AG04449 (cell line): ENCODE measurements at regions not wholly inside any gene's neighbourhood (a gene's known extent, or its start where the extent isn't known, plus 50 kb on each side); places are given as distances from the start of the nearest gene placed in this dataset.

Experiments used
- CTCF ChIA-PET: fragments of 350-600 bp; formaldehyde crosslinking; extraction: SDS; loops from one replicate; lab custom pipeline; 2021; ENCODE audit warnings: antibody characterized with exemption; lab: Yijun Ruan, JAX
- POLR2A ChIA-PET: fragments of 400-600, 350-600 bp; formaldehyde crosslinking; extraction: SDS; loops from one replicate; lab custom pipeline; 2020; ENCODE audit warnings: antibody characterized with exemption, inconsistent platforms; lab: Yijun Ruan, JAX
- DNase-seq: peaks from one replicate; pipeline ENCODE4 v3.0.0-alpha.2; 2010; ENCODE audit warnings: low read depth, low spot score
- H3K4me3 ChIP-seq: 2 replicates; pipeline ENCODE4 v1.5.1; 2011; ENCODE audit warnings: low read depth, mild to moderate bottlenecking, control low read depth, low read length
- CTCF ChIP-seq: IDR thresholded peaks from one replicate; pipeline ENCODE4 v1.5.1; 2011; ENCODE audit warnings: mild to moderate bottlenecking, moderate library complexity, low read length, control low read depth, inconsistent platforms; ENCODE audit not compliant: insufficient read depth; ENCODE audit errors: missing control alignments

DNA sequence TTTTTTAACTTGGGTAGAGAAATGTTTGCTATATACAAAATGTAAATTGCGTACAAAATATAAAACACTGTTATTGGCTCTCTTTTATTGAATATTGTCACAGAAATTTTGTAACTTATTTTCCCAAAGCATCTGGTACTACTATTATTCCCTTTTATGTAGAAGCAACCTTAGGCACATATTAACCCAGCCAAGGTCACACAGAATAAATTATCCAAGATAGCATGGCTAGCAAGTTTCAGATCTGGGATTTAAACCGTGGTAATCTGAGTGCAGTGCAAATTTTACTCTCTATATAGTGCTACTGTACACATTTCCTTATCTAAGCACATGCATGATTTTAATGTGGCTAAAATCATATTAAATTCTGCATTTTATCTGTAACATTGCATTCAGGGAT, 1190.5 kb upstream of the LRRTM3 start:
- no peak for DNase-seq
- POLR2A ChIA-PET = no interaction called here
- H3K4me3 ChIP-seq = no peak overlapping the region
- CTCF ChIA-PET = no interaction called here
- no peak for TF ChIP-seq CTCF

- DNase-seq = no peak
- ChIA-PET CTCF (no interaction called here), POLR2A (no interaction called here)
- H3K4me3 ChIP-seq = no peak overlapping the region
- no peak for TF ChIP-seq CTCF
These were observed 1182.9 kb upstream of the LRRTM3 start for GRCh38 chr10:65742906-65743305.

GRCh38 chr10:65751218-65751617, 1174.6 kb upstream of the LRRTM3 start:
- CTCF ChIA-PET = no interaction called here
- POLR2A ChIA-PET = no interaction called here

DNA sequence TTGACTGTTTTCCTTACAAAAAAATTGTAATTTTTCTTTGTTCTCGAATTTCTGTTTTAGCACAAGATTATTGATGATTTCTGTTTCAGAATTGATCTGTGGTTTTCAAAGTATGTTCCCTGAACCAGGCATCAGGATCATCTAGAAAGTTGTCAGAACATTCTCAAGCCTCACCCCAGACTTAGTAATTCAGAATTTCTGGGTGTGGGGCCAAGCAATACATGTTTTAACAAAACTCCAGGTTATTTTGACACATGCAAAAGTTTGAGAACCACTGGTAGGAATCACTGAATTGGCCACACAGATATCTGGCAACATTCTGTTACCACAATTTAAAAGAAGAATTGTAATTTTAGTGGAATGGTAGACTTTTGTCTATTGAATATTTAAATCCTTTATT, 1173.9 kb upstream of the LRRTM3 start:
- TF ChIP-seq CTCF = no peak
- POLR2A ChIA-PET = no interaction called here
- no peak for DNase-seq
- CTCF ChIA-PET = no interaction called here
- H3K4me3 ChIP-seq = no peak overlapping the region

More at GRCh38 chr10:65751218-65751617, 1174.6 kb upstream of the LRRTM3 start:
- no peak for TF ChIP-seq CTCF
- no peak overlapping the region for H3K4me3 ChIP-seq
- DNase-seq = no peak

- CTCF ChIA-PET = no interaction called here
These were observed 1172.3 kb upstream of the LRRTM3 start for GRCh38 chr10:65753532-65753931.

GRCh38 chr10:65754112-65754511, 1171.7 kb upstream of the LRRTM3 start:
- ChIA-PET POLR2A (no interaction called here), CTCF (no interaction called here)
- no peak for DNase-seq
- no peak overlapping the region for H3K4me3 ChIP-seq
- TF ChIP-seq CTCF = no peak

More at GRCh38 chr10:65753532-65753931, 1172.3 kb upstream of the LRRTM3 start:
- H3K4me3 ChIP-seq = no peak overlapping the region
- no peak for DNase-seq
- POLR2A ChIA-PET = no interaction called here
- no peak for TF ChIP-seq CTCF
